Neural progenitor cell (in vitro differentiated cells): ENCODE measurements at regions not wholly inside any gene's neighbourhood (a gene's known extent, or its start where the extent isn't known, plus 50 kb on each side); places are given as distances from the start of the nearest gene placed in this dataset.

Experiments used
- DNase-seq: peaks from one replicate; pipeline ENCODE4 v3.0.0-alpha.2; 2016; ENCODE audit warnings: low spot score
- H2AFZ ChIP-seq: fragments of 200-600 bp; sonication (generic); replicated peaks from 2 replicates; pipeline ENCODE4 v1.6.1; 2016; ENCODE audit warnings: antibody characterized with exemption
- H3F3A ChIP-seq: fragments of 200-600 bp; sonication (generic); 2 replicates; pipeline ENCODE4 v1.6.1; 2016; ENCODE audit warnings: antibody characterized with exemption, low read depth
- H3K27ac ChIP-seq: fragments of 200-600 bp; sonication (generic); 2 replicates; pipeline ENCODE4 v1.5.1; 2016; ENCODE audit warnings: mild to moderate bottlenecking
- H3K27me3 ChIP-seq: fragments of 200-600 bp; sonication (generic); 2 replicates; pipeline ENCODE4 v1.6.1; 2016; ENCODE audit warnings: mild to moderate bottlenecking, moderate library complexity
- H3K36me3 ChIP-seq: fragments of 200-600 bp; sonication (generic); 2 replicates; pipeline ENCODE4 v1.5.1; 2016
- H3K4me1 ChIP-seq: fragments of 200-600 bp; sonication (generic); 2 replicates; pipeline ENCODE4 v1.6.1; 2016; ENCODE audit warnings: mixed run types
- H3K4me2 ChIP-seq: fragments of 200-600 bp; sonication (generic); 2 replicates; pipeline ENCODE4 v1.6.1; 2016
- H3K4me3 ChIP-seq: fragments of 200-600 bp; sonication (generic); 2 replicates; pipeline ENCODE4 v1.5.1; 2016
- H3K79me2 ChIP-seq: fragments of 200-600 bp; sonication (generic); 2 replicates; pipeline ENCODE4 v1.6.1; 2016; ENCODE audit warnings: low read depth
- H3K9ac ChIP-seq: fragments of 200-600 bp; sonication (generic); 2 replicates; pipeline ENCODE4 v1.6.1; 2016
- H3K9me3 ChIP-seq: fragments of 200-600 bp; sonication (generic); 2 replicates; pipeline ENCODE4 v1.5.1; 2016; ENCODE audit warnings: low read depth
- H4K20me1 ChIP-seq: fragments of 200-600 bp; sonication (generic); 2 replicates; pipeline ENCODE4 v1.6.1; 2016; ENCODE audit warnings: low read depth
- H3K27ac Mint-ChIP-seq: 3 replicates; pipeline ENCODE4 v1.8.0; 2021; ENCODE audit warnings: mixed read lengths
- H3K27me3 Mint-ChIP-seq: 2 replicates; pipeline ENCODE4 v1.8.0; 2022; ENCODE audit warnings: low read depth, mild to moderate bottlenecking, inconsistent platforms, moderate library complexity, mixed read lengths; ENCODE audit not compliant: insufficient read depth
- H3K36me3 Mint-ChIP-seq: 3 replicates; pipeline ENCODE4 v1.8.0; 2021; ENCODE audit warnings: mixed read lengths
- H3K4me1 Mint-ChIP-seq: 3 replicates; pipeline ENCODE4 v1.8.0; 2021; ENCODE audit warnings: mixed read lengths
- H3K4me3 Mint-ChIP-seq: 3 replicates; pipeline ENCODE4 v1.8.0; 2021; ENCODE audit warnings: mild to moderate bottlenecking, moderate library complexity, mixed read lengths
- H3K9me3 Mint-ChIP-seq: 3 replicates; pipeline ENCODE4 v1.8.0; 2020; ENCODE audit warnings: mixed read lengths
- CTCF ChIP-seq: fragments of 200-600 bp; sonication (generic); IDR thresholded peaks from 2 replicates; pipeline ENCODE4 v1.5.1; 2017; ENCODE audit warnings: antibody characterized with exemption, mild to moderate bottlenecking
- EZH2 ChIP-seq: fragments of 200-600 bp; sonication (generic); IDR thresholded peaks from 2 replicates; pipeline ENCODE4 v1.6.1; 2017; ENCODE audit warnings: antibody characterized with exemption, mild to moderate bottlenecking, moderate library complexity
- EZH2phosphoT487 ChIP-seq: fragments of 200-600 bp; sonication (generic); IDR thresholded peaks from 2 replicates; pipeline ENCODE4 v1.6.1; 2017; ENCODE audit warnings: antibody characterized with exemption

- Mint-ChIP-seq H3K36me3 (no peaks in the 10 kb centered on the region), H3K4me3 (no peak overlapping the region), H3K27me3 (no peaks in the 10 kb centered on the region), H3K9me3 (peaks cover 13% of the 10 kb centered on the region), H3K4me1 (no peaks in the 10 kb centered on the region), H3K27ac (no peak overlapping the region)
- Histone ChIP-seq H3K9ac (no peak overlapping the region), H3K4me2 (no peak overlapping the region), H3K4me1 (no peaks in the 10 kb centered on the region), H3K4me3 (no peak overlapping the region), H3K27me3 (no peaks in the 10 kb centered on the region), H3F3A (no peaks in the 10 kb centered on the region), H3K9me3 (no peaks in the 10 kb centered on the region), H3K79me2 (no peaks in the 10 kb centered on the region), H4K20me1 (no peaks in the 10 kb centered on the region), H2AFZ (no peak overlapping the region), H3K27ac (no peak overlapping the region), H3K36me3 (no peaks in the 10 kb centered on the region)
- no peak for DNase-seq
- TF ChIP-seq EZH2 = no peak
- TF ChIP-seq EZH2phosphoT487 = no peak
- TF ChIP-seq CTCF = no peak
Observed at GRCh38 chr12:74959657-74960056, 250.0 kb downstream of the KCNC2 start.

GRCh38 chr12:74963304-74963703, 246.3 kb downstream of the KCNC2 start:
- no peaks in the 10 kb centered on the region for H3K4me1 ChIP-seq
- H3K4me2 ChIP-seq = no peak overlapping the region
- no peak overlapping the region for H3K27ac ChIP-seq
- no peak overlapping the region for H3K9ac ChIP-seq
- no peaks in the 10 kb centered on the region for H3K79me2 ChIP-seq
- Mint-ChIP-seq H3K27me3 (no peaks in the 10 kb centered on the region), H3K4me1 (no peaks in the 10 kb centered on the region), H3K36me3 (no peaks in the 10 kb centered on the region), H3K9me3 (no peaks in the 10 kb centered on the region), H3K27ac (no peak overlapping the region), H3K4me3 (no peak overlapping the region)
- H3K4me3 ChIP-seq = no peak overlapping the region
- H4K20me1 ChIP-seq = no peaks in the 10 kb centered on the region
- no peaks in the 10 kb centered on the region for H3F3A ChIP-seq
- no peaks in the 10 kb centered on the region for H3K36me3 ChIP-seq
- no peak overlapping the region for H2AFZ ChIP-seq
- H3K9me3 ChIP-seq = no peaks in the 10 kb centered on the region
- H3K27me3 ChIP-seq = no peaks in the 10 kb centered on the region
- no peak for DNase-seq
- TF ChIP-seq CTCF (no peak), EZH2phosphoT487 (no peak), EZH2 (no peak)

GRCh38 chr12:74963867-74964331, 245.7 kb downstream of the KCNC2 start:
- Mint-ChIP-seq H3K27me3 (no peaks in the 10 kb centered on the region), H3K9me3 (no peaks in the 10 kb centered on the region), H3K27ac (no peak overlapping the region), H3K4me3 (no peak overlapping the region), H3K4me1 (no peaks in the 10 kb centered on the region), H3K36me3 (no peaks in the 10 kb centered on the region)
- Histone ChIP-seq H3K27ac (no peak overlapping the region), H3K9me3 (no peaks in the 10 kb centered on the region), H3F3A (no peaks in the 10 kb centered on the region), H3K4me3 (no peak overlapping the region), H3K4me1 (no peaks in the 10 kb centered on the region), H4K20me1 (no peaks in the 10 kb centered on the region), H3K27me3 (no peaks in the 10 kb centered on the region), H3K4me2 (no peak overlapping the region), H3K9ac (no peak overlapping the region), H3K79me2 (no peaks in the 10 kb centered on the region), H2AFZ (no peak overlapping the region), H3K36me3 (no peaks in the 10 kb centered on the region)
- DNase-seq = no peak
- no peak for TF ChIP-seq EZH2
- TF ChIP-seq EZH2phosphoT487 = no peak
- no peak for TF ChIP-seq CTCF

GRCh38 chr12:74964390-74964789, 245.2 kb downstream of the KCNC2 start:
- H3K36me3 ChIP-seq = no peaks in the 10 kb centered on the region
- no peaks in the 10 kb centered on the region for H3K27me3 ChIP-seq
- no peaks in the 10 kb centered on the region for H3K4me1 ChIP-seq

More at GRCh38 chr12:74964390-74964789, 245.2 kb downstream of the KCNC2 start:
- Histone ChIP-seq H3K4me3 (no peak overlapping the region), H3K9ac (no peak overlapping the region), H3K9me3 (no peaks in the 10 kb centered on the region), H3K4me2 (no peak overlapping the region), H2AFZ (no peak overlapping the region), H4K20me1 (no peaks in the 10 kb centered on the region), H3K27ac (no peak overlapping the region), H3K79me2 (no peaks in the 10 kb centered on the region), H3F3A (no peaks in the 10 kb centered on the region)
- no peak overlapping the region for H3K27ac Mint-ChIP-seq
- H3K4me1 Mint-ChIP-seq = no peaks in the 10 kb centered on the region
- no peaks in the 10 kb centered on the region for H3K27me3 Mint-ChIP-seq
- TF ChIP-seq CTCF (no peak), EZH2 (no peak), EZH2phosphoT487 (no peak)
- no peaks in the 10 kb centered on the region for H3K9me3 Mint-ChIP-seq
- H3K4me3 Mint-ChIP-seq = no peak overlapping the region
- H3K36me3 Mint-ChIP-seq = no peaks in the 10 kb centered on the region
- DNase-seq = no peak
